Omental fat pad (tissue), 3 donors: ENCODE measurements at regions not wholly inside any gene's neighbourhood (a gene's known extent, or its start where the extent isn't known, plus 50 kb on each side); places are given as distances from the start of the nearest gene placed in this dataset.

ENCODE experiments used
- ATAC-seq: fragments of 150-250 bp; one replicate; pipeline ENCODE4 v1.9.1; 2016; ENCODE audit warnings: mild to moderate bottlenecking, moderate library complexity; ENCODE audit not compliant: low FRiP score
- DNase-seq: peaks from one replicate; pipeline ENCODE4 v3.0.0-alpha.2; 2019; ENCODE audit warnings: low spot score
- TF ChIP-seq, protein P1 (sequence below), 3 donors: fragments of 450-650 bp; IDR thresholded peaks; one replicate each; pipeline ENCODE4 v1.5.1; 2016 to 2017; ENCODE audit warnings: antibody characterized with exemption in 3 of 3, mild to moderate bottlenecking in 3 of 3, moderate library complexity in 2 of 3

GRCh38 chr7:84838857-84839256, 348.0 kb downstream of the SEMA3D start:
- DNase-seq (no peak), ATAC-seq (no peak)
- TF ChIP-seq, protein P1, sequence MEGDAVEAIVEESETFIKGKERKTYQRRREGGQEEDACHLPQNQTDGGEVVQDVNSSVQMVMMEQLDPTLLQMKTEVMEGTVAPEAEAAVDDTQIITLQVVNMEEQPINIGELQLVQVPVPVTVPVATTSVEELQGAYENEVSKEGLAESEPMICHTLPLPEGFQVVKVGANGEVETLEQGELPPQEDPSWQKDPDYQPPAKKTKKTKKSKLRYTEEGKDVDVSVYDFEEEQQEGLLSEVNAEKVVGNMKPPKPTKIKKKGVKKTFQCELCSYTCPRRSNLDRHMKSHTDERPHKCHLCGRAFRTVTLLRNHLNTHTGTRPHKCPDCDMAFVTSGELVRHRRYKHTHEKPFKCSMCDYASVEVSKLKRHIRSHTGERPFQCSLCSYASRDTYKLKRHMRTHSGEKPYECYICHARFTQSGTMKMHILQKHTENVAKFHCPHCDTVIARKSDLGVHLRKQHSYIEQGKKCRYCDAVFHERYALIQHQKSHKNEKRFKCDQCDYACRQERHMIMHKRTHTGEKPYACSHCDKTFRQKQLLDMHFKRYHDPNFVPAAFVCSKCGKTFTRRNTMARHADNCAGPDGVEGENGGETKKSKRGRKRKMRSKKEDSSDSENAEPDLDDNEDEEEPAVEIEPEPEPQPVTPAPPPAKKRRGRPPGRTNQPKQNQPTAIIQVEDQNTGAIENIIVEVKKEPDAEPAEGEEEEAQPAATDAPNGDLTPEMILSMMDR (IDR thresholded peaks at IDR 0.05) = no peak

DNA sequence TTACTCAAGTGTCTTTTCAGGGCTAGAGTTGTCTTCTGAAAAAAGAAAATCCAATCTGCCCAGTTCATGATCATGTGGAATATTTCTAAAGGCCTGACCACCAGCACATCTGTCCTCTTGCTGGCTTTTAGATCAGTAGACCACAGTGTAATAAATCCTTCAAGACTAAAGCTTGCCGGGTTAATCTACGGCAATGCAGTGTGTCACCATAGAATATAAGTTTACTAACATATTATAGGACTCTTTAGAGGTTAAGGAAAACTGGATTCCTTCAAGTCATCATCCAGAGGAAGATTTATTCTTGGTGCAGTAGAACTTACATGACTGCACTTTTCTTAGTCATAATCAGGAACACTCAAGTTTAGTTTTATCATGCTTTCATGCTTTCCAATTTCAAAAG, 349.5 kb downstream of the SEMA3D start:
- TF ChIP-seq, protein P1 (IDR thresholded peaks at IDR 0.05) = no peak
- no peak for ATAC-seq
- DNase-seq = no peak

- DNase-seq = no peak
- ATAC-seq = no peak
- TF ChIP-seq, protein P1 (IDR thresholded peaks at IDR 0.05) = no peak
Measured at GRCh38 chr7:84829719-84830118, 357.1 kb downstream of the SEMA3D start.

- TF ChIP-seq, protein P1 (IDR thresholded peaks at IDR 0.05) = no peak
- no peak for ATAC-seq
- no peak for DNase-seq
Measured at GRCh38 chr7:84824057-84824651, 362.7 kb downstream of the SEMA3D start.

DNA sequence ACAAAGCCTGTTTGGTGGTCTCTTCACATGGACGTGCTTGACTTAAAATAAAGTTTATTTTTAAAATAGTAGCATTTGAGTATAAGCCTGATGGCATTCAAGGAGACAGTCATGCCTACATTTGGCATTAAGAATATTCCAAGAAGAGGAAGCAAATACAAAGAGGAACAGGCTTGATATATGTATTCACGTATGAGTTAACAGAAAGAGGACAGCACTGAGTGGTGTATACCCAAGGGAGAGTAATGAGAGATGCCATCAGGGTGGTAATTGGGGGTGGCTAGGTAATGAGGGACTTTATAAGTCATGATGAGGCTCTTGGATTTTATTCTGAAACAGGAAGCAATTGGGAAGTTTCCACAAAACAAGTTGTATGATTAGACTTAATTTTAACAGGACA, 363.3 kb downstream of the SEMA3D start:
- no peak for DNase-seq
- TF ChIP-seq, protein P1 (IDR thresholded peaks at IDR 0.05) = no peak
- no peak for ATAC-seq

DNA sequence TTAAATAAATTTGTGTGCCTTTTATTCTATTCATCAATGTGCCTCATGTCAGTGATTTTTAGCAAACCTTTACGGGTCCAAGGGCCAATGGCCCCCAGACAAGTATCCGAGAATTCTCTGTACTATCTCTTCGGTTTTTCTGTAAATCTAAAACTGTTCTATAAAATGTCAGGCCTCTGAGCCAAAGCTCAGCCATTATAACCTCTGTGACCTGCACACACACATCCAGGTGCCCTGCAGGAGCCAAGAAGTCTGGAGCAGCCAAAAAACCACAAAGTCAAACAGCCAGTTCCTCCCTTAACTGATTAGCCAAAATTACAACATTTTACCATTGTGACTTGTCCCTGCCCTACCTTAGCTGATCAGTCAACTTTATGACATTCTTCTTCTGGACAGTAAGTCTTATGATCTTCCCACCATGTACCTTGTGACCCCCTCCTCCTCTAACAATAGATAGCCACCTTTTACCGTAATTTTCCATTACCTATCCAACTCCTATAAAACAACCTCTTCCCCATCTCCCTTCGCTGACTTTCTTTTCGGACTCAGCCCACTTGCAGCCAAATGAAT, 363.8 kb downstream of the SEMA3D start:
- no peak for DNase-seq
- no peak for ATAC-seq
- TF ChIP-seq, protein P1 (IDR thresholded peaks at IDR 0.05) = no peak
